ENCODE measurements at regions not wholly inside any gene's neighbourhood (a gene's known extent, or its start where the extent isn't known, plus 50 kb on each side); places are given as distances from the start of the nearest gene placed in this dataset.

- DNase-seq (ENCODE audit: low read depth in 2 of 2), result no peak
Observed at GRCh38 chr5:4984461-4984860, 155.7 kb upstream of the ADAMTS16 start.

GRCh38 chr5:4987431-4987830 lies 152.7 kb upstream of the ADAMTS16 start:
- no peak for DNase-seq (ENCODE audit: low read depth in 2 of 2)

GRCh38 chr5:4989118-4989517 lies 151.0 kb upstream of the ADAMTS16 start:
- DNase-seq (ENCODE audit: low read depth in 2 of 2), result no peak

GRCh38 chr5:4990017-4990416 lies 150.1 kb upstream of the ADAMTS16 start:
- DNase-seq (ENCODE audit: low read depth in 2 of 2), result no peak

GRCh38 chr5:4990462-4990861 lies 149.7 kb upstream of the ADAMTS16 start:
- no peak for DNase-seq (ENCODE audit: low read depth in 2 of 2)

- no peak for DNase-seq (ENCODE audit: low read depth in 2 of 2)
Observed at GRCh38 chr5:4991925-4992324, 148.2 kb upstream of the ADAMTS16 start.

- DNase-seq (ENCODE audit: low read depth in 2 of 2), result no peak
Observed at GRCh38 chr5:4995014-4995413, 145.1 kb upstream of the ADAMTS16 start.

- DNase-seq (ENCODE audit: low read depth in 2 of 2), result no peak
Observed at GRCh38 chr5:5005353-5005752, 134.8 kb upstream of the ADAMTS16 start.

- no peak for DNase-seq (ENCODE audit: low read depth in 2 of 2)
Observed at GRCh38 chr5:5006548-5006947, 133.6 kb upstream of the ADAMTS16 start.

GRCh38 chr5:5009240-5009639 lies 130.9 kb upstream of the ADAMTS16 start:
- DNase-seq (ENCODE audit: low read depth in 2 of 2), result no peak

- no peak for DNase-seq (ENCODE audit: low read depth in 2 of 2)
Observed at GRCh38 chr5:5011151-5011550, 129.0 kb upstream of the ADAMTS16 start.

GRCh38 chr5:5014586-5015235 lies 125.4 kb upstream of the ADAMTS16 start:
- no peak for DNase-seq (ENCODE audit: low read depth in 2 of 2)

- no peak for DNase-seq (ENCODE audit: low read depth in 2 of 2)
Observed at GRCh38 chr5:5017827-5018577, 122.1 kb upstream of the ADAMTS16 start.

- no peak for DNase-seq (ENCODE audit: low read depth in 2 of 2)
Observed at GRCh38 chr5:5018578-5018970, 121.6 kb upstream of the ADAMTS16 start.

GRCh38 chr5:5021436-5021835 lies 118.7 kb upstream of the ADAMTS16 start:
- no peak for DNase-seq (ENCODE audit: low read depth in 2 of 2)

GRCh38 chr5:5025098-5025773 lies 114.9 kb upstream of the ADAMTS16 start:
- no peak for DNase-seq (ENCODE audit: low read depth in 2 of 2)

GRCh38 chr5:5025774-5026408 lies 114.2 kb upstream of the ADAMTS16 start:
- DNase-seq (ENCODE audit: low read depth in 2 of 2), result no peak

GRCh38 chr5:5026409-5026785 lies 113.7 kb upstream of the ADAMTS16 start:
- no peak for DNase-seq (ENCODE audit: low read depth in 2 of 2)

- DNase-seq (ENCODE audit: low read depth in 2 of 2), result no peak
Observed at GRCh38 chr5:5031665-5032064, 108.5 kb upstream of the ADAMTS16 start.

GRCh38 chr5:5037674-5038073 lies 102.5 kb upstream of the ADAMTS16 start:
- DNase-seq (ENCODE audit: low read depth in 2 of 2), result no peak

- no peak for DNase-seq (ENCODE audit: low read depth in 2 of 2)
Observed at GRCh38 chr5:5039918-5040317, 100.2 kb upstream of the ADAMTS16 start.

GRCh38 chr5:5040712-5041111 lies 99.4 kb upstream of the ADAMTS16 start:
- DNase-seq (ENCODE audit: low read depth in 2 of 2), result no peak
